Muscle layer of duodenum (tissue), 2 donors: ENCODE measurements at regions not wholly inside any gene's neighbourhood (a gene's known extent, or its start where the extent isn't known, plus 50 kb on each side); places are given as distances from the start of the nearest gene placed in this dataset.
"Not testable (repeated sequence)": the region's sequence is repeated elsewhere in the genome, so short reads cannot be mapped to it uniquely, and the experiment has no call there.

Experiments
- H3K27ac ChIP-seq: one replicate; pipeline ENCODE4 v1.7.0; 2013; ENCODE audit warnings: mild to moderate bottlenecking, low read length
- H3K27me3 ChIP-seq: one replicate; pipeline ENCODE4 v1.7.0; 2013; ENCODE audit warnings: low read depth, mild to moderate bottlenecking, control low read depth, low read length
- H3K36me3 ChIP-seq, 2 donors: one replicate each; pipeline ENCODE4 v1.7.0; 2013; ENCODE audit warnings: low read length in 2 of 2, control low read depth in 1 of 2, mild to moderate bottlenecking in 1 of 2; ENCODE audit not compliant: insufficient read depth in 2 of 2, control insufficient read depth in 1 of 2
- H3K4me1 ChIP-seq, 2 donors: one replicate each; pipeline ENCODE4 v1.7.0; 2013; ENCODE audit warnings: low read length in 2 of 2, mild to moderate bottlenecking in 2 of 2, control low read depth in 1 of 2, moderate library complexity in 1 of 2; ENCODE audit not compliant: insufficient read depth in 2 of 2, control insufficient read depth in 1 of 2
- H3K4me3 ChIP-seq, 2 donors: one replicate each; pipeline ENCODE4 v1.7.0; 2013; ENCODE audit warnings: low read length in 2 of 2, low read depth in 1 of 2, mild to moderate bottlenecking in 1 of 2
- H3K9me3 ChIP-seq, 2 donors: one replicate each; pipeline ENCODE4 v1.7.0; 2013; ENCODE audit warnings: low read length in 2 of 2, control low read depth in 1 of 2, mild to moderate bottlenecking in 1 of 2; ENCODE audit not compliant: control insufficient read depth in 1 of 2
- donor health status: healthy.

DNA sequence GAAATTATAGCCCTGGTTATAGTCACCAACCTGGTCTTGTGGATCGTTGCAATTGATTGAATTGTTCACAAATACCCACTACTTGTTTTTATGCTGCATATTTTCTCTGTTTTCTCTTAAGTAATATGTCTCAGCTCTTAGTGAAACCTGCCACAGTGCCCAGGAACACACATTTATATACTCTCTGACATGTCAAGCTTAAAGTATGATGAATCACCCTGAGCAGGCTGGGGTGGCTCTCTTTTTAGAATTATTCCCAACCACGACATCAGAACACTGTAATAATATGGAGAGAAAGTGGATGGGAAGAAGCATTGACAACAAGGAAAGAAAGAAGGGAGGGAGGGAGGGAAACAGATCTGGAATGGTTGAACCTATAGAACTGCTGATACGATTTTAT is 72.8 kb upstream of the ZNF608 start:
- H3K27me3 ChIP-seq: no peaks in the 10 kb centered on the region
- no peaks in the 10 kb centered on the region for H3K9me3 ChIP-seq
- no peak overlapping the region for H3K4me3 ChIP-seq
- no peaks in the 10 kb centered on the region for H3K36me3 ChIP-seq
- H3K27ac ChIP-seq: no peak overlapping the region
- peaks cover 0 to 5% of the 10 kb centered on the region in 2 donors for H3K4me1 ChIP-seq

DNA sequence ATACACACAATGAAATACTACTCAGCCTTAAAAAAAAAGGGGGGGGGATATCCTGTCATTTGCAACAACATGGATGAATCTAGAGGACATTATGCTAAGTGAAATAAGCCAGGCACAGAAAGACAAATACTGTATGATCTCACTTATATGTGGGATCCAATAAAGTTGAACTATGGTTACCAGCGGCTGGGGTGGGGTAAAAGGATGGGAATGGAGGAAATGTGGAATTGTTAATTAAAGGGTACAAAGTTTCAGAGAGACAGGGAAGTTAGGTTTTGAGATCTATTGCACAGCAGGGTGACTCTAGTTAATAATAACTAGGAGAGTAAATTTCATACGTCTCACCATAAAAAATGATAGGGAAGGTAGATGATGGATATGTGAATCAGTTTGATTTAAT is 76.2 kb upstream of the ZNF608 start:
- Histone ChIP-seq H3K4me3 (no peak overlapping the region), H3K9me3 (no peaks in the 10 kb centered on the region), H3K36me3 (no peaks in the 10 kb centered on the region), H3K27me3 (no peaks in the 10 kb centered on the region), H3K27ac (no peak overlapping the region), H3K4me1 (peaks cover 0 to 5% of the 10 kb centered on the region in 2 donors)

DNA sequence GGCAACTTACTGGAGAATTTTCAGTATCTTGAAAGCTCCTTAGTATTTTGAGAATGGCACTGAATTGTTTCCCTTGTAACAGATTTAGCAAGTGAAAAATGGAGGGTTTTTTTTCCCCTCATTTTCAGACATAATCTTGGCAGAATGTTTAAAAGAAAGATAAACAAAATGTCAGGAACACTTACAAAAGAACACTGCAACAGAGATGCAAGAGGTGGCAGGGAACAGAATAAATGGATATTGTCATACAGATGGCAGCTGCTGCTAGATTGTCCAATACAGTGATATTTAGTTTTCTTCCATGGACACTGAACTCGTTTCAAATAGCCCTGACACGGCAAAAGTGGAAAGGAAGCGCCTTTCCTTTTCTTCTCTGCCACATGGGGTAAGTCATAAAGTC is 76.9 kb upstream of the ZNF608 start:
- Histone ChIP-seq H3K27me3 (no peaks in the 10 kb centered on the region), H3K4me1 (peaks cover 0 to 5% of the 10 kb centered on the region in 2 donors), H3K27ac (no peak overlapping the region), H3K36me3 (no peaks in the 10 kb centered on the region), H3K4me3 (no peak overlapping the region), H3K9me3 (no peaks in the 10 kb centered on the region)

DNA sequence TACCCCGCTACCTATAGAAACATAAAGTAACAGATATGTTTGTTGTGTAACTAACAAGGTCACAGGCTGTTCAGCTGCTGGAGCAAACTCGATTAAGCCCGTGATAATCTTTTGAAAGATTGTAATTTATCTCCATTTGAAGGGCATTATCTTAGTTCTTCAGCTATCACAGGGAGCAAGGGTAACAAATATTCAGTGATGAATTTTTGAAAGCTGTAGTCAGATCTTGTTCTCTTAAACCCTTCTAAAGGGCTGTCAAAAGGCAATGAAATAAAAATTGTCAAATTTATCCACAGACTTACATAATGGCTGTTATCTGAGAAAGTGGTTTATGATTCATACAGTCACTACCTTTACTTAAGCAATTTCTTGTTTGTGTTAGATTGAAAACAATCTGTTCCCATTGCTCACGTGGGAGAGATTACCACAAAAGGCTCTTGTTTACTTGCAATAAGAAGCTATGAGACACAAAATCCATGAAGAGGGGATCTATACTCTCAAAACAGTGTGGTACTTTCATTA is 78.3 kb upstream of the ZNF608 start:
- no peaks in the 10 kb centered on the region for H3K36me3 ChIP-seq
- H3K4me1 ChIP-seq: peaks cover 0 to 5% of the 10 kb centered on the region in 2 donors
- no peak overlapping the region for H3K4me3 ChIP-seq
- no peaks in the 10 kb centered on the region for H3K9me3 ChIP-seq
- no peaks in the 10 kb centered on the region for H3K27me3 ChIP-seq
- H3K27ac ChIP-seq: no peak overlapping the region

DNA sequence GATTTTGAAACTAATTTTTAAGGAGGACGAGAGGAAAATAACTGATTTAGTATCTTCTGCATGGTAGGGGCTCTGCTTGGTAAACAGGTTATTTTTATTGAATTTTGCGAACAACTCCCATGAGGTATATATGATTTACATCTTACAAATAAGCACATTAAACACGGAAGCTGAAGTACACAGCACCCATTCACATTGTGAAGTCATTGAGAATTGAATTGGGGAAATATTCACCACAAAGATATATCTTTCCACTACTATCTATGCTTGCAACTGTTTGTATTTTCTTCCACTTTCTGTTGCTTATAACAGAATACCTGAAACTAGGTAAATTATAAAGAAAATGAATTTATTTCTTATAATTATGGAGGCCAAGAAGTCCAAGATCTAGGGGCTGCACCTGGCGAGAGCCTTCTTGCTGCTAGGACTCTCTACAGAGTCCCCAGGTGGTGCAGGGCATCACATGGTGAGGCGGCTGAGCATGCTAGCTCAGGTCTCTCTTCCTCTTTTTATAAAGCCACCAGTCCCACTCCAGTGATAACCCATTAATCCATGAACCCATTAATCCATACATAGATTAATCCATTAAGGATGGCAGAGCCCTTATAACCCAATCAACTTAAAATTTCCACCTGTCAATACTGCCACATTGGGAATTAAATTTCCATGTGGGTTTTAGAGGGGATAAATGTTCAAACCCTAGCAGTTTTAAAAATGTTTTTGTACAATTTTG is 79.0 kb upstream of the ZNF608 start:
- H3K27ac ChIP-seq: no peak overlapping the region
- no peak overlapping the region for H3K4me3 ChIP-seq
- no peaks in the 10 kb centered on the region for H3K36me3 ChIP-seq

DNA sequence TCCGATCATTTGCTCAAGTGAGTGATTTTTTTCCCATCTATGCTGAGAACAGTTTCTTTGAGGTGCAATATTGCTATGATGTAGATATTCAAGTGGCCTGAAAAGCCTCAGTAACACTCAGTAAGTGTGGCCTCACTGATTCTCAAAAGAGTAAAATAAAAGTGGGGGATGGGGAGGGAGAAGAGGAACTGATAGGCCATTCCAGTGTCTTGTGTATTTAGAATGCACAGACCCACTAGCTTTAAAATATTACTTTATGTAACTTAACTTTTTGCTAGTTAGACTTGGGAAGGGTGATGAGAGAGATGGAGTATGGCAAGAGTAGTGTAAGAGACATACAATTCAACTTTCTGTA is 79.5 kb upstream of the ZNF608 start:
- Histone ChIP-seq H3K27me3 (no peaks in the 10 kb centered on the region), H3K36me3 (no peaks in the 10 kb centered on the region), H3K9me3 (no peaks in the 10 kb centered on the region), H3K4me1 (peaks cover 0 to 5% of the 10 kb centered on the region in 2 donors), H3K27ac (no peak overlapping the region), H3K4me3 (no peak overlapping the region)

More for the DNA sequence above, 79.0 kb upstream of the ZNF608 start:
- H3K4me1 ChIP-seq: peaks cover 0 to 5% of the 10 kb centered on the region in 2 donors
- no peaks in the 10 kb centered on the region for H3K9me3 ChIP-seq
- H3K27me3 ChIP-seq: no peaks in the 10 kb centered on the region

DNA sequence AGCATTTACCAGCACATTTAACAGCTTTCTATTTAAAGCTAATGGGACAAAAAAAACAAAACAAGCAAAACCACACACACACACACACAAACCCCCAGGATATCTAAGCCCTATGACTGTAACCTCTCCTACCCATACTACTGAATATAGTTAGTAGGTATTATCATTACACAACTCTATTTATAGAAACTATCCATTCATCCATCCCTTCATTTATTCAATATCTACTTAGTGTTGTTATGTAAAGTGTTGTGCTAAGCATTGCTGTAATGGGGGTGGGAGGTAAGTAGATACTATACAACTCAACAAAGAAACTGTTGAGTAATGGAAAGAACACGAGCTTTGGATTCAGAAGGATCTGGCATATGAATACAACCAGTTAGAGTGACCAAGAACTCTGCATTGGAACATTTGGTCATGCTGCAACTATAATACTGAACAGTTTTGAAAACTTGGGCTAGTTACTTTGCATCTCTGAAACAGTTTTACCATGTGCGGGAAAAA is 82.3 kb upstream of the ZNF608 start:
- no peak overlapping the region for H3K27ac ChIP-seq

DNA sequence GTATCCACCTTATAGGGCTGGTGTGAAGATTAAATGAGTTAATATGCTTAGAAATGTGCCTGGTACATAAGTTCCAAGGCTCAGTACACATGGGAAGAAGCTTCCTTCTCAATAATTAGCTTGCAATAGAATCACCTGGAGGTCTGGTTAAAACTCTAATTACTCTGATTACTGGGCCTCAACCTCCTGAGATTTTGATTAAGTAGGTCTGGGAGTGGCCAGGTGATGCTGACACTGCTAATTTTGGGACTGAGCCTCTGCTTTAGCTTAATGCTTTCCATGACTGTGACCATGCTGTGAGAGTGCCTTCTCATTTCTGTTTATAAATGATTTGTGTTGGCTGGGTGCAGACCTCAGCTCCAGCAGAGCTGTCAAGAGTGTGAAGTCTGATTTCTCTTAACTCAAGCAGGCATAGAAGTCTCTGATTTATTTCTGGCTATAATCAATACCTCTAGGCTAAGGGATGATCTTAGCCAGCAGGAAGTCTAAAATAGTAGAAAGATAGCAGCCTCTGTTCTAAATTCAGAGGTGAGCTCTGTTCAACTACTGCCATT is 85.3 kb upstream of the ZNF608 start:
- Histone ChIP-seq H3K27me3 (no peaks in the 10 kb centered on the region), H3K9me3 (peaks cover 0 to 6% of the 10 kb centered on the region in 2 donors), H3K27ac (no peak overlapping the region), H3K4me1 (no peaks in the 10 kb centered on the region), H3K4me3 (peak overlapping the region in 1 of 2 donors; percentile 8), H3K36me3 (no peaks in the 10 kb centered on the region)

More for the DNA sequence above, 82.3 kb upstream of the ZNF608 start:
- peaks cover 0 to 6% of the 10 kb centered on the region in 2 donors for H3K9me3 ChIP-seq
- H3K27me3 ChIP-seq: no peaks in the 10 kb centered on the region
- no peaks in the 10 kb centered on the region for H3K4me1 ChIP-seq
- H3K36me3 ChIP-seq: no peaks in the 10 kb centered on the region
- H3K4me3 ChIP-seq: no peak overlapping the region

DNA sequence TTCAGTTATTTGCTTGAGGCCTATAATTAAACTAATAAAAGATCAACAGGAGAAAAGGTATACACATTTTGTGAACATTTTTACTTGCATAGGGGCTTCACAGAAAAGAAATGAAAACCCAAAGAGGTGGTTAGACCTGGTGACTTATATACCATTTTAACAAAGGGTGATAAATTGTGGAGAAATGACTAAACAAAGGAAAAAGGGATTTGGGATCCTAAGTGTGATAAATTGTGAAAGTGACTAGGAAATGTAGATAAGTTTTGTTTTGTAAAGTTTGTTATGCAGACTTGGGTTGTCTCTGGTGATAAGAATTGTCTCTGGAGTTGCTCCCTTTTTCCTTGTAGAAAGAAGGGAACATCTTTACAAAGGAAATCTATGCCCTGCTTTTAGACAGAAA is 86.1 kb upstream of the ZNF608 start:
- Histone ChIP-seq H3K36me3 (no peaks in the 10 kb centered on the region), H3K4me1 (no peaks in the 10 kb centered on the region), H3K9me3 (peaks cover 0 to 6% of the 10 kb centered on the region in 2 donors), H3K27me3 (no peaks in the 10 kb centered on the region), H3K4me3 (peak overlapping the region in 1 of 2 donors; percentile 8), H3K27ac (no peak overlapping the region)

DNA sequence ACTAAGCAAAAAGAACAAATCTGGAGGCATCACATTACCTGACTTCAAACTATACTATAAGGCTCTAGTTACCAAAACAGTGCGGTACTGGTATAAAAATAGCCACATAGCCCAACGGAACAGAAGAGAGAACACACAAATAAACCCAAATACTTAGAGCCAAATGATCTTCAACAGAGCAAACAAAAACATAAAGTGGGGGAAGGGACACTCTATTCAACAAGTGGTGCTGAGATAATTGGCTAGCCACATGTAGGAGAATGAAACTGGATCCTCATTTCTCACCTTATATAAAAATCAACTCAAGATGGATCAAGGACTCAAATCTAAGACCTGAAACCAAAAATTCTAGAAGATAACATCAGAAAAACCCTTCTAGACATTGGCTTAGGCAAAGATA is 89.9 kb upstream of the ZNF608 start:
- H3K4me3 ChIP-seq, H3K4me1 ChIP-seq, H3K36me3 ChIP-seq, H3K27ac ChIP-seq, H3K9me3 ChIP-seq, H3K27me3 ChIP-seq: not testable (repeated sequence)

DNA sequence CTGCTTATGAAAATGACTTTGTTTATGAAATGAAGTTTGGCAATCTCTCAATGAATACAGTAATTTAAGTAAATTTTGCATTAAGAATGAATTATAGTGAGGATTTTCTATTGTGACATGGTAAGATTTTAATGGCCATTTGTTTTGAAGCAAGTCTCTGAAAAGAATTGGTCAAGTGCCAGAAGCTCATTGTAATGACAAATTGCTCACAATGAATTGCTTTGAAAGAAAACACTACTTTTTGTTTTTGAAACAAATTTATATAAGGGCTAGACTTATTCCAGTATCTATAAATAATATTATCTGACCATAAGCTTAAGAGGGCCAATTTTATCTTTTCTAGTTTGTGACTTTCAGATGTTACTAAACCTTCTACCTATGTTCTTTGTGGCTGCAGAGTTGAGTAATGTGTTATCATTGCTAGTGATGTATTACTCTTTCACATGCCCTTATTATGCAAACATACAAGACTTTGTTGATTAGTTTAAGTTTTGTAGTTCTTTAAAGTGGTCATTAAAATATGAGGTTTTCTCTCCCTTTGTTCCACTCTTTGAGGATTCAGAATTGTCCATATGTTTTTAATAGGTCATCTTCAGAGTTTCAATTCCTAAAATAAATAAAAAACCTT is 93.0 kb upstream of the ZNF608 start:
- no peak overlapping the region for H3K27ac ChIP-seq
- no peaks in the 10 kb centered on the region for H3K9me3 ChIP-seq
- H3K27me3 ChIP-seq: no peaks in the 10 kb centered on the region
- no peaks in the 10 kb centered on the region for H3K4me1 ChIP-seq
- H3K36me3 ChIP-seq: no peaks in the 10 kb centered on the region
- H3K4me3 ChIP-seq: no peak overlapping the region
